Large intestine (tissue), 3 donors: ENCODE measurements at regions not wholly inside any gene's neighbourhood (a gene's known extent, or its start where the extent isn't known, plus 50 kb on each side); places are given as distances from the start of the nearest gene placed in this dataset.
"Not testable (repeated sequence)": the region's sequence is repeated elsewhere in the genome, so short reads cannot be mapped to it uniquely, and the experiment has no call there.

Experiments used
- DNase-seq, 2 donors: peaks; one replicate each; pipeline versions ENCODE4 v3.0.0 to v3.0.0-alpha.2; 2013
- H3K27ac ChIP-seq: one replicate; pipeline ENCODE4 v1.5.1; 2013; ENCODE audit warnings: low read length
- H3K27me3 ChIP-seq: 2 replicates; pipeline ENCODE4 v1.6.1; 2013; ENCODE audit warnings: low read length; ENCODE audit not compliant: control insufficient read depth, insufficient read depth
- H3K36me3 ChIP-seq: 2 replicates; pipeline ENCODE4 v1.6.1; 2013; ENCODE audit warnings: low read length; ENCODE audit not compliant: control insufficient read depth, insufficient read depth
- H3K4me1 ChIP-seq: one replicate; pipeline ENCODE4 v1.6.1; 2013; ENCODE audit warnings: low read length; ENCODE audit not compliant: control insufficient read depth, insufficient read depth
- H3K4me3 ChIP-seq: one replicate; pipeline ENCODE4 v1.5.1; 2013; ENCODE audit warnings: low read length
- H3K9me3 ChIP-seq: one replicate; pipeline ENCODE4 v1.6.1; 2013; ENCODE audit warnings: mild to moderate bottlenecking, low read depth, low read length, moderate library complexity; ENCODE audit not compliant: control insufficient read depth
- WGBS: methylation state at CpG from one replicate; pipeline ENCODE4 v1.1.5; 2013; ENCODE audit warnings: low lambda C conversion rate; ENCODE audit not compliant: insufficient coverage; 5-methylcytosine and 5-hydroxymethylcytosine counted together

GRCh38 chr2:182593394-182593975, 122.6 kb upstream of the DNAJC10 start:
- 100% methylated on average over 1 of the region's 3 CpGs for WGBS
- no peak overlapping the region for H3K4me3 ChIP-seq
- H3K4me1 ChIP-seq, result no peaks in the 10 kb centered on the region
- no peak overlapping the region for H3K27ac ChIP-seq
- no peaks in the 10 kb centered on the region for H3K9me3 ChIP-seq
- H3K27me3 ChIP-seq, result no peaks in the 10 kb centered on the region
- H3K36me3 ChIP-seq, result no peaks in the 10 kb centered on the region
- DNase-seq, result no peak

GRCh38 chr2:182594286-182594685, 121.8 kb upstream of the DNAJC10 start:
- no peak for DNase-seq
- no peaks in the 10 kb centered on the region for H3K9me3 ChIP-seq
- no peak overlapping the region for H3K4me3 ChIP-seq
- H3K36me3 ChIP-seq, result no peaks in the 10 kb centered on the region
- H3K27ac ChIP-seq, result no peak overlapping the region
- no peaks in the 10 kb centered on the region for H3K4me1 ChIP-seq
- no CpG with 5 or more reads among the region's 1 CpG for WGBS
- no peaks in the 10 kb centered on the region for H3K27me3 ChIP-seq

GRCh38 chr2:182595650-182596049, 120.4 kb upstream of the DNAJC10 start:
- no CpG with 5 or more reads among the region's 2 CpGs for WGBS
- Histone ChIP-seq H3K9me3 (no peaks in the 10 kb centered on the region), H3K27me3 (no peaks in the 10 kb centered on the region), H3K36me3 (no peaks in the 10 kb centered on the region), H3K27ac (no peak overlapping the region), H3K4me3 (no peak overlapping the region), H3K4me1 (no peaks in the 10 kb centered on the region)
- DNase-seq, result no peak

- 53% methylated on average over 4 of the region's 7 CpGs for WGBS
These were observed 118.3 kb upstream of the DNAJC10 start for GRCh38 chr2:182597570-182598295.

GRCh38 chr2:182598626-182599025, 117.4 kb upstream of the DNAJC10 start:
- Histone ChIP-seq H3K4me3 (no peak overlapping the region), H3K9me3 (no peaks in the 10 kb centered on the region), H3K36me3 (no peaks in the 10 kb centered on the region), H3K27ac (no peak overlapping the region), H3K4me1 (no peaks in the 10 kb centered on the region), H3K27me3 (no peaks in the 10 kb centered on the region)
- DNase-seq, result no peak
- no CpG with 5 or more reads among the region's 5 CpGs for WGBS

More at GRCh38 chr2:182597570-182598295, 118.3 kb upstream of the DNAJC10 start:
- no peaks in the 10 kb centered on the region for H3K4me1 ChIP-seq
- no peak overlapping the region for H3K4me3 ChIP-seq
- DNase-seq, result no peak
- H3K27me3 ChIP-seq, result no peaks in the 10 kb centered on the region
- H3K36me3 ChIP-seq, result no peaks in the 10 kb centered on the region
- no peaks in the 10 kb centered on the region for H3K9me3 ChIP-seq
- H3K27ac ChIP-seq, result no peak overlapping the region

GRCh38 chr2:182605166-182605565, 110.9 kb upstream of the DNAJC10 start:
- WGBS, result 94% methylated on average over 2 of the region's 4 CpGs
- Histone ChIP-seq H3K27me3 (no peaks in the 10 kb centered on the region), H3K4me3 (no peak overlapping the region), H3K36me3 (no peaks in the 10 kb centered on the region), H3K27ac (no peak overlapping the region), H3K4me1 (no peaks in the 10 kb centered on the region), H3K9me3 (peaks cover 7% of the 10 kb centered on the region)
- no peak for DNase-seq

GRCh38 chr2:182606728-182607681, 109.1 kb upstream of the DNAJC10 start:
- H3K9me3 ChIP-seq, result peaks cover 7% of the 10 kb centered on the region
- H3K27ac ChIP-seq, result no peak overlapping the region
- DNase-seq, result no peak
- no peaks in the 10 kb centered on the region for H3K4me1 ChIP-seq
- H3K27me3 ChIP-seq, result no peaks in the 10 kb centered on the region
- H3K4me3 ChIP-seq, result no peak overlapping the region
- 90% methylated on average over 3 of the region's 8 CpGs for WGBS
- no peaks in the 10 kb centered on the region for H3K36me3 ChIP-seq

GRCh38 chr2:182608181-182608845, 107.7 kb upstream of the DNAJC10 start:
- WGBS, result no CpG with 5 or more reads among the region's 48 CpGs
- Histone ChIP-seq H3K27me3 (no peaks in the 10 kb centered on the region), H3K9me3 (peaks cover 7% of the 10 kb centered on the region), H3K36me3 (no peaks in the 10 kb centered on the region), H3K4me1 (no peaks in the 10 kb centered on the region), H3K4me3 (no peak overlapping the region), H3K27ac (no peak overlapping the region)
- DNase-seq, result no peak

- H3K9me3 ChIP-seq, DNase-seq, H3K4me1 ChIP-seq, H3K4me3 ChIP-seq, H3K27me3 ChIP-seq, H3K27ac ChIP-seq, H3K36me3 ChIP-seq: not testable (repeated sequence)
- no CpG with 5 or more reads among the region's 4 CpGs for WGBS
These were observed 107.1 kb upstream of the DNAJC10 start for GRCh38 chr2:182609005-182609404.

GRCh38 chr2:182610231-182610630, 105.8 kb upstream of the DNAJC10 start:
- H3K9me3 ChIP-seq, result peaks cover 7% of the 10 kb centered on the region
- no peaks in the 10 kb centered on the region for H3K4me1 ChIP-seq
- no peak overlapping the region for H3K4me3 ChIP-seq
- no peak for DNase-seq
- H3K36me3 ChIP-seq, result no peaks in the 10 kb centered on the region
- WGBS, result 100% methylated on average over 1 of the region's 2 CpGs
- no peak overlapping the region for H3K27ac ChIP-seq
- no peaks in the 10 kb centered on the region for H3K27me3 ChIP-seq
